ENCODE measurements at regions not wholly inside any gene's neighbourhood (a gene's known extent, or its start where the extent isn't known, plus 50 kb on each side); places are given as distances from the start of the nearest gene placed in this dataset.

DNA sequence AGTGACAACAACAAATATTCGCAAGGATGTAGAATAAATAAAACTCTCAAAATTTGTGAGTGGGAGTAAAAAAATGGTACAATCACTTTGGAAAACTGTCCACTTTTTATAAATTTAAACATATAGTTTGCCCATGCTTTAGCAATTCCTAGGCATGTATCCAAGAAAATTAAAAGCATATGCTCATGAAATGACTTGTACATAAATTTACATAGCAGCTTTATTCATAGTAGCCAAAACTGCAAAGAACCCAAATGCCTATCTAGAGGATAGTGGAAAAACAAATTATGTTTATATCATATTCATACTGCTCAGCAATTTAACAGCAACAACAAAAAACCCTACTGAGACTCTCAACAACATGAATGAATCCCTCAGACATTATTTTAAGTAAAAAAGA, 363.6 kb upstream of the CCDC54 start:
- no peaks in the 10 kb centered on the region for H3K4me1 ChIP-seq (ENCODE audit: control insufficient read depth in 1 of 2, insufficient read depth in 1 of 2, low read depth in 1 of 2, low read length in 1 of 2)
- TF ChIP-seq, protein P1, sequence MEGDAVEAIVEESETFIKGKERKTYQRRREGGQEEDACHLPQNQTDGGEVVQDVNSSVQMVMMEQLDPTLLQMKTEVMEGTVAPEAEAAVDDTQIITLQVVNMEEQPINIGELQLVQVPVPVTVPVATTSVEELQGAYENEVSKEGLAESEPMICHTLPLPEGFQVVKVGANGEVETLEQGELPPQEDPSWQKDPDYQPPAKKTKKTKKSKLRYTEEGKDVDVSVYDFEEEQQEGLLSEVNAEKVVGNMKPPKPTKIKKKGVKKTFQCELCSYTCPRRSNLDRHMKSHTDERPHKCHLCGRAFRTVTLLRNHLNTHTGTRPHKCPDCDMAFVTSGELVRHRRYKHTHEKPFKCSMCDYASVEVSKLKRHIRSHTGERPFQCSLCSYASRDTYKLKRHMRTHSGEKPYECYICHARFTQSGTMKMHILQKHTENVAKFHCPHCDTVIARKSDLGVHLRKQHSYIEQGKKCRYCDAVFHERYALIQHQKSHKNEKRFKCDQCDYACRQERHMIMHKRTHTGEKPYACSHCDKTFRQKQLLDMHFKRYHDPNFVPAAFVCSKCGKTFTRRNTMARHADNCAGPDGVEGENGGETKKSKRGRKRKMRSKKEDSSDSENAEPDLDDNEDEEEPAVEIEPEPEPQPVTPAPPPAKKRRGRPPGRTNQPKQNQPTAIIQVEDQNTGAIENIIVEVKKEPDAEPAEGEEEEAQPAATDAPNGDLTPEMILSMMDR (IDR thresholded peaks at IDR 0.05), result no peak
- H3K27me3 ChIP-seq, result no peaks in the 10 kb centered on the region
- H3K4me3 ChIP-seq (ENCODE audit: low read depth in 1 of 2, low read length in 1 of 2), result no peak overlapping the region
- no peaks in the 10 kb centered on the region for H3K36me3 ChIP-seq
- no peaks in the 10 kb centered on the region for H3K9me3 ChIP-seq
- H3K27ac ChIP-seq, result no peak overlapping the region

DNA sequence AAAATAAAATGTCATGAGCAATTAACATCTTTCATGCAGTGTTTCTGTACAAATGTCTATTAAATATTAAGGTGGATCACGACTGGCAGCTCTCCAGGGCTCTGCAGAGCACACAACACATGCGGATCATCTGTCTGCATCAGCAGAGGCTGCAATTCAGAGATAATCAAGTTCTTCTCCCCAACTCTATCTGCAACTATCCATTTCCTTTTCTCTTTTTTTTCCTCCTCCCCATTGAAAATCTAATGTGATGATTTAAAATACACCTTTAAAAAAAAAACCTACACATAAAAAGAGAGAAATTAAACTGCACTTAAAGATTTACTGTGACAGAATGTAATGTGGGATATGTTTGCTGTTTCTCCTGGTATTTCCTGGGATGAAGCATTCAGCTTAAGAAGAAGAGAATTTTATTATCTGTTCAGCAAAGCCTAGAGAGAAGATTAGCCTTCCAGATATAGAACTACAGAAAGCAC, 352.6 kb upstream of the CCDC54 start:
- H3K36me3 ChIP-seq, result no peaks in the 10 kb centered on the region
- TF ChIP-seq, protein P1 (IDR thresholded peaks at IDR 0.05), result no peak
- no peaks in the 10 kb centered on the region for H3K27me3 ChIP-seq
- H3K9me3 ChIP-seq, result no peaks in the 10 kb centered on the region
- H3K27ac ChIP-seq, result no peak overlapping the region
- no peak overlapping the region for H3K4me3 ChIP-seq (ENCODE audit: low read depth in 1 of 2, low read length in 1 of 2)
- no peaks in the 10 kb centered on the region for H3K4me1 ChIP-seq (ENCODE audit: control insufficient read depth in 1 of 2, insufficient read depth in 1 of 2, low read depth in 1 of 2, low read length in 1 of 2)

DNA sequence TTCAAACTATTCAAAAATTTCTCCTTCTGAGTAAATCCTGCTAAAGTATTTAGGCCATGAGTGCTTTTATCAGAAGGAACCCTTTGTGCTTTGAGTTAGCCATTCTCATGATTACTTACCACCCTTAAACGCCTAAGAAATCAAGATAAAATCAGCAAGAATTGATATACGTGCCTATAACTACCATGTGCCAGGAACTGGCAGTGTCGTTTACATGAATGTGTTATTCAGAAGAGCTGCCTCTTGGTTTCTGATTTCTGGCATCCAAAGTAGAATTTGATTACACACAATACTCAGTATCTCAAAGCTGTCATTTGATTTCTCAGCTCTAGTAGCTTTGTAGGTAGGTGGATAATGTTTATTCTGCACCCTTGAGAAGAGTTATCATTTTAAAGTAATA, 351.3 kb upstream of the CCDC54 start:
- no peaks in the 10 kb centered on the region for H3K4me1 ChIP-seq (ENCODE audit: control insufficient read depth in 1 of 2, insufficient read depth in 1 of 2, low read depth in 1 of 2, low read length in 1 of 2)
- no peaks in the 10 kb centered on the region for H3K36me3 ChIP-seq
- H3K4me3 ChIP-seq (ENCODE audit: low read depth in 1 of 2, low read length in 1 of 2), result no peak overlapping the region
- H3K27me3 ChIP-seq, result no peaks in the 10 kb centered on the region
- no peak overlapping the region for H3K27ac ChIP-seq
- TF ChIP-seq, protein P1 (IDR thresholded peaks at IDR 0.05), result no peak
- H3K9me3 ChIP-seq, result no peaks in the 10 kb centered on the region

DNA sequence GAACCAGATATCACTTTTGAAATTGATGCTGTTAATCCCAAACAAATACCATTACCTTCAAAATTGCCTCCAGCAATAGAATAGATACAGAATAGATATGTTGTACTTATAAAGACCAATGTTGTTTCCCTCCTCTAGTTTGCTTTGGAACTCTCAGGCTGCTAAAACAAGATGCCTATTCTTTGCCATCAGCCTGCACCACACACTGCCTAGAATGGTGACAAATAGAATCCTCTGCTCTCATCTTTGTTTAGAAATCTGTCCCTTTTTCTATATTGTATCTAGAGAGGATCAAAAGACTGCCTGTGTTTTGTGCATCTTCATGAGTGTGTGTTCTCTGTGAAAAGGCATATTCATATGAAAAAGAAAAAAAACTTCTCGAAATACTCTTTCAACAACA, 349.2 kb upstream of the CCDC54 start:
- Histone ChIP-seq H3K27ac (no peak overlapping the region), H3K27me3 (no peaks in the 10 kb centered on the region)

DNA sequence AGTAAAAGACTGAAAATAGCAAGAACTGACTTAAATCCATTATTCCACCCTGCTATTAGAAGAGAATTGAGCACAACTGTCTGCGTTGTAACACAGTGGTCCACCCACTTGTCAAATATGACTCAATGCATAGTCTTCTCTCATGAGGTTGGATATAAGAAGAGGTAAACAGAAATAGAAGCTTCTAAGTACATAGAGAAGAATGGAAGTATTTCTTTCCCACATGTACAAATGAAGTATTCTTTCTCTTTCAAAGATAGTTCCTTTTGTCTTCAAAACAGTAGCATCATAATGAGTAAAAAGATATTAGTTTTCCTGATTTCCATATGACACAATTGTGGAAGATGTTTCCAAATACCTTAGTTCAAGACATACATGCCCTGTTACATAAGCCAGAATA, 348.6 kb upstream of the CCDC54 start:
- Histone ChIP-seq H3K36me3 (no peaks in the 10 kb centered on the region), H3K27me3 (no peaks in the 10 kb centered on the region)
- TF ChIP-seq, protein P1 (IDR thresholded peaks at IDR 0.05), result no peak

More for the DNA sequence above, 349.2 kb upstream of the CCDC54 start:
- Histone ChIP-seq H3K4me3 (ENCODE audit: low read depth in 1 of 2, low read length in 1 of 2) (no peak overlapping the region), H3K36me3 (no peaks in the 10 kb centered on the region), H3K4me1 (ENCODE audit: control insufficient read depth in 1 of 2, insufficient read depth in 1 of 2, low read depth in 1 of 2, low read length in 1 of 2) (no peaks in the 10 kb centered on the region), H3K9me3 (no peaks in the 10 kb centered on the region)
- TF ChIP-seq, protein P1 (IDR thresholded peaks at IDR 0.05), result no peak

DNA sequence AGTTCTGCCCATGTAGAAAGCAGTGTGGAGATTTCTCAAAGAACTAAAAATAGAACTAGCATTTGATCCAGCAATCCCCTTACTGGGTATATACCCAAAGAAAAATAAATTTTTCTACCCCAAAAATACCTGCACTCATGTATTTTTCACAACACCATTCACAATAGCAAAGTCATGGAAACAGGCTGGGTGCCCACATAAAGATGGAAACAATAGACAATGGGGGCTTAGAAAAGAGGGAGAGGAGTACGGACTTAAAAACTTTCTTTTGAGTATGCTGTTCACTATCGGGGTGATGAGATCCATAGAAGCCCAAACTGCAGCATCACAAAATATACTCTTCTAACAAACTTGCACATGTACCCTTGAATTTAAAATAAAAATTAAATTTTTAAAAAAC, 345.1 kb upstream of the CCDC54 start:
- H3K4me1 ChIP-seq (ENCODE audit: control insufficient read depth in 1 of 2, insufficient read depth in 1 of 2, low read depth in 1 of 2, low read length in 1 of 2), result no peaks in the 10 kb centered on the region
- no peaks in the 10 kb centered on the region for H3K27me3 ChIP-seq
- TF ChIP-seq, protein P1 (IDR thresholded peaks at IDR 0.05), result no peak
- H3K4me3 ChIP-seq (ENCODE audit: low read depth in 1 of 2, low read length in 1 of 2), result no peak overlapping the region
- no peaks in the 10 kb centered on the region for H3K36me3 ChIP-seq
- no peak overlapping the region for H3K27ac ChIP-seq
- no peaks in the 10 kb centered on the region for H3K9me3 ChIP-seq

More for the DNA sequence above, 348.6 kb upstream of the CCDC54 start:
- Histone ChIP-seq H3K4me3 (ENCODE audit: low read depth in 1 of 2, low read length in 1 of 2) (no peak overlapping the region), H3K9me3 (no peaks in the 10 kb centered on the region), H3K27ac (no peak overlapping the region), H3K4me1 (ENCODE audit: control insufficient read depth in 1 of 2, insufficient read depth in 1 of 2, low read depth in 1 of 2, low read length in 1 of 2) (no peaks in the 10 kb centered on the region)

Measured in neutrophil (primary cell).